Ishikawa (cell line): ENCODE measurements at regions not wholly inside any gene's neighbourhood (a gene's known extent, or its start where the extent isn't known, plus 50 kb on each side); places are given as distances from the start of the nearest gene placed in this dataset.

Experiments
- CEBPB ChIP-seq: IDR thresholded peaks from 2 replicates; pipeline ENCODE4 v1.6.1; 2012
- CREB1 ChIP-seq: IDR thresholded peaks from 2 replicates; pipeline ENCODE4 v1.6.1; 2012; ENCODE audit warnings: low read depth
- EGR1 ChIP-seq: IDR thresholded peaks from 2 replicates; pipeline ENCODE4 v1.6.1; 2012
- EP300 ChIP-seq: IDR thresholded peaks from 2 replicates; pipeline ENCODE4 v1.6.1; 2012; ENCODE audit warnings: borderline replicate concordance
- FOXM1 ChIP-seq: IDR thresholded peaks from 2 replicates; pipeline ENCODE4 v1.6.1; 2012; ENCODE audit warnings: low read depth, borderline replicate concordance
- NFIC ChIP-seq: IDR thresholded peaks from 2 replicates; pipeline ENCODE4 v1.6.1; 2012
- RAD21 ChIP-seq: IDR thresholded peaks from 2 replicates; pipeline ENCODE4 v1.6.1; 2012; ENCODE audit warnings: low read depth
- REST ChIP-seq: IDR thresholded peaks from 2 replicates; pipeline ENCODE4 v1.6.1; 2012; ENCODE audit warnings: low read depth, mild to moderate bottlenecking
- TAF1 ChIP-seq: IDR thresholded peaks from 2 replicates; pipeline ENCODE4 v1.6.1; 2012; ENCODE audit warnings: low read depth, mild to moderate bottlenecking
- TCF12 ChIP-seq: IDR thresholded peaks from 2 replicates; pipeline ENCODE4 v1.6.1; 2012; ENCODE audit warnings: low read depth
- TEAD4 ChIP-seq: IDR thresholded peaks from 2 replicates; pipeline ENCODE4 v1.6.1; 2012
- USF1 ChIP-seq: IDR thresholded peaks from 2 replicates; pipeline ENCODE4 v1.6.1; 2012
- YY1 ChIP-seq: IDR thresholded peaks from 2 replicates; pipeline ENCODE4 v1.6.1; 2012; ENCODE audit warnings: low read depth
- ZBTB7A ChIP-seq: IDR thresholded peaks from 2 replicates; pipeline ENCODE4 v1.6.1; 2012; ENCODE audit warnings: low read depth
- TF ChIP-seq, protein P1 (sequence below): IDR thresholded peaks from 2 replicates; pipeline ENCODE4 v1.6.1; 2012

DNA sequence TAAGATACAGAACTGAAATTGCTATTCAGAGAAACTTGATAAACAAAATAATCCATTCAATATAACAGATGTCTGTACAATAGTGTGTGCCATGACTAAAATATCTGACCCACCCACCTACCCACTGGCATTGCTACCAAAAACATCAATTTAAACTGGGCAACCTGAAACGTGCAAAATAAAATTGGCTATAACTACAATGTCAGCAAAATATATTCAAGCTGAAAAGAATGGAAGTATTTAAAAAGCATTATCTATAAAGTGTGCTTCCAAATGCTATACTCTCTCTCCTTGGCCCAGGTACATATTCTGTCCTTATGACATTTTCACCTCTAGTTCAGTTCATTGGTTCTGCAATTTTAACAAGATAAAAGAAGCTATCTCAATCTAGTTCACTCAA lies 379.6 kb upstream of the ATP11B start:
- no peak for TF ChIP-seq ZBTB7A
- no peak for TF ChIP-seq CREB1

DNA sequence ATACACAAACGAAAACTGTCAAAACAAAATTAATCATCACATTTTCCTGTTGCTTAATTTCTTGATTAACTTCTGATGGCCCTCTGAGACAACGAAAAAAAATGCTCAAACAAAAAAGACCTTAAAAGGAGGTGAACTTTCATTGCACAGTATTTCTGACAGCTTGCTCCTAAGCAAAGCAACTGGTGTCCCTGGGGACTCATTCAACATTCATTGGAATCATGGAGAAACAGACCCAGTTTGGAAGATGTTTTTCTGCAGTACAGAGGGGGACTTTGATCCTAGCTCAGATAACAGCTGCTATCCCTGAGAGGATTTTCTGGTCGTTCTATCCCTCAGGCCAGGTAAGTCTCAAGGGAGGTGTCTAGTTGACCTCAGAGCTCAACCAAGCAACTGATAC lies 378.7 kb upstream of the ATP11B start:
- TF ChIP-seq TAF1 (no peak), EGR1 (no peak), CREB1 (no peak), FOXM1 (no peak), EP300 (no peak), RAD21 (no peak), CEBPB (no peak), YY1 (no peak), REST (no peak), USF1 (no peak), TCF12 (no peak)
- TF ChIP-seq, protein P1, sequence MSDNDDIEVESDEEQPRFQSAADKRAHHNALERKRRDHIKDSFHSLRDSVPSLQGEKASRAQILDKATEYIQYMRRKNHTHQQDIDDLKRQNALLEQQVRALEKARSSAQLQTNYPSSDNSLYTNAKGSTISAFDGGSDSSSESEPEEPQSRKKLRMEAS: no peak

GRCh38 chr3:182420741-182421140 lies 372.6 kb upstream of the ATP11B start:
- TF ChIP-seq CREB1: no peak
- TF ChIP-seq RAD21: no peak
- TF ChIP-seq TAF1: no peak
- TF ChIP-seq REST: no peak
- TF ChIP-seq USF1: no peak
- TF ChIP-seq YY1: no peak
- no peak for TF ChIP-seq EGR1
- TF ChIP-seq NFIC: no peak
- no peak for TF ChIP-seq FOXM1
- TF ChIP-seq CEBPB: no peak
- TF ChIP-seq TCF12: no peak
- TF ChIP-seq, protein P1: no peak
- TF ChIP-seq TEAD4: no peak
- TF ChIP-seq EP300: no peak
- no peak for TF ChIP-seq ZBTB7A

GRCh38 chr3:182424006-182424405 lies 369.3 kb upstream of the ATP11B start:
- no peak for TF ChIP-seq TEAD4
- TF ChIP-seq REST: no peak
- TF ChIP-seq RAD21: no peak
- TF ChIP-seq CREB1: no peak
- TF ChIP-seq ZBTB7A: no peak

DNA sequence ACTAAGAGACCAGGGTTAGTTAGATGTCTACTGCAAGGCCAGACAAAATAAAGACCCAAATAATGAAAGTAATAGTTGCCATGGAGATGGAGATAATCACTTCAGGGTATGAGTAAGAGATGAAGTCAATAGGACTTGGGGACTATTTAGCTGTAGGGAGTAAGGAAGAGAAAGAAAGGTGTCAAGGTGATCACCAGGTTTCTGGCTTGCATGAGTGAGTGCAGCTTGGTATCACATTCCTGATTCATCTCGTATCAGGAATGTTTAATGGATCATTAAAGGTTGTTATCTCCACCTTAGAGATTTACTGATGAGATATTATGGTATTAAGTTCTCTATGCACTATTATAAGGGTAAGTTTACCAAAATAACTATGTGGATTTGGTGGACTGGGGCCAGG lies 357.4 kb upstream of the ATP11B start:
- TF ChIP-seq, protein P1: no peak
- TF ChIP-seq RAD21 (no peak), TAF1 (no peak), REST (no peak), EGR1 (no peak), FOXM1 (no peak), ZBTB7A (no peak), YY1 (no peak)
